ENCODE measurements at regions not wholly inside any gene's neighbourhood (a gene's known extent, or its start where the extent isn't known, plus 50 kb on each side); places are given as distances from the start of the nearest gene placed in this dataset.
A peak's percentile ranks its signal among the peaks of the same experiment; 100 is the strongest.
"Not testable (repeated sequence)": the region's sequence is repeated elsewhere in the genome, so short reads cannot be mapped to it uniquely, and the experiment has no call there.

GRCh38 chr5:90096415-90097081 lies 313.0 kb downstream of the CETN3 start:
- no peak for TF ChIP-seq CTCF (conservative IDR thresholded peaks at IDR 0.05; ENCODE audit: low read depth, low read length)
- DNase-seq (ENCODE audit: low read depth): peak; percentile 60
- H3K4me3 ChIP-seq (ENCODE audit: low read length): no peak overlapping the region

DNA sequence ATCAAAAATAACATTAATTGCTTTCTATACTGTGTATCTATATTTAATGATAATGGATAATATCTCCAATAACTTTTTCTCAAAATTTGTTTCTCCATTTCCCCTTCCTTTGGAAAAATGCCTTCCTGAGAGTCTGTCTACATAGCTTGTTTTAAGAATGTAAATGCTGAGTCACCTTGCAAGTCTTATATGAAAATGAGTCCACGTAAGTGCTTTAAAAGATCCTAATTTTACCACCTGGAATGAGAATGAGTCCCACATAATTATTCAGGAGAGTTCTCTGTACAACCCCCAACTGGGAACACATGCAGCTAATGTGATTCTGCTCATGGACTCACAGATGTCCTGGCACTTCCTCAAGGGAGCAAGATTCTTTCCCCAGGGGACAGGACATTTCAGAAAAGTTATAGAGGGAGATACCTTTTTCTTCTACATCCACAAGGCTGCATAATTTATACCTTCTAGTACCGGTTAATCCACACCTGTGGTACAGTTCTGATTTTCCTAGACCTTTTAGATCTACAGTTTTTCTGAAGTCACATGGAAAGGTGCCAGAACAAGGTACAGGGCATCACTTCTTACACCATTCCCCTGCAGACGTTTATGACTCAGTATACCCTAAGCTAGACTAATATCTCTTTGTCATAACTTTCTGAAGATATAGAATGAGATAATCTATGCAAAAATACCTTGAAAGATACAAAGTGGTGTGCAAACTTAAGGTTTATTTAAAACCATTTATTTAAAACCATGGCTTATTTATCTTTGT lies 314.1 kb downstream of the CETN3 start:
- no peak for DNase-seq (ENCODE audit: low read depth)
- H3K4me3 ChIP-seq (ENCODE audit: low read length): no peak overlapping the region
- TF ChIP-seq CTCF (conservative IDR thresholded peaks at IDR 0.05; ENCODE audit: low read depth, low read length): no peak

DNA sequence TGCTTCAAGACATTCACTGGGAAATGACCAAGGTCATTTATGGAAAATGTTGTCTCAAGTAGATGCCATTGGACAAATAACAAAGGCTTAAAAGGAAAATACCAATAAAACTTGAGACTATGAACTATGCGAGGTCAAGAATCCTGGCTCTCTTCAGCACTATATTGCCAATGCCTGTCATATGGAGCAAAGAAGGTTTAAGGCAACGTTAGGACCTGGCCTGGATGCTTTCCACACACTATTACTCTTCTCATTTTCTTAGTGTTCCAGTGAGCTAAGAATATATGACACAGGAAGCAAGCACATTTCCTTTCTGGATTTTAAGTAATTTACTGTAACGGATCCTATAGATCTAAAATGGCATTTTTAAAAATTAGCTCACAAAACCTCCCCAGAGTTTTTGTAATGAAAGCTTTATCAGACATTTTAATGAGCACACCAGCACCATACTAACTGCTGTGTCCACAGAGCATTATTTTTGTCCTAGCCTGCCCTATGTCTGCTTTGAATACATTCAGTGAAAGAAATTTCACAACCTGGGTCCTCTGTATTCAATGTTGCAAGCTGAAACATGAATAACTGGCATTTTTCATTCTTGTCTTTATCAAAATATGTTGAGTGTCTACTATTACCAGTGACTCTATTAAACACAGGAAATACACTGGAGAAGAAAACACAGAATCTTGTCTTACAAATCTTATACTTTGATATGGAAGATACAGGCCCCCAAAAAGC lies 315.6 kb downstream of the CETN3 start:
- no peak for TF ChIP-seq CTCF (conservative IDR thresholded peaks at IDR 0.05; ENCODE audit: low read depth, low read length)
- no peak overlapping the region for H3K4me3 ChIP-seq (ENCODE audit: low read length)
- DNase-seq (ENCODE audit: low read depth): no peak

- no peak for TF ChIP-seq CTCF (conservative IDR thresholded peaks at IDR 0.05; ENCODE audit: low read depth, low read length)
- H3K4me3 ChIP-seq (ENCODE audit: low read length): no peak overlapping the region
- no peak for DNase-seq (ENCODE audit: low read depth)
Observed at GRCh38 chr5:90092734-90093133, 316.8 kb downstream of the CETN3 start.

DNA sequence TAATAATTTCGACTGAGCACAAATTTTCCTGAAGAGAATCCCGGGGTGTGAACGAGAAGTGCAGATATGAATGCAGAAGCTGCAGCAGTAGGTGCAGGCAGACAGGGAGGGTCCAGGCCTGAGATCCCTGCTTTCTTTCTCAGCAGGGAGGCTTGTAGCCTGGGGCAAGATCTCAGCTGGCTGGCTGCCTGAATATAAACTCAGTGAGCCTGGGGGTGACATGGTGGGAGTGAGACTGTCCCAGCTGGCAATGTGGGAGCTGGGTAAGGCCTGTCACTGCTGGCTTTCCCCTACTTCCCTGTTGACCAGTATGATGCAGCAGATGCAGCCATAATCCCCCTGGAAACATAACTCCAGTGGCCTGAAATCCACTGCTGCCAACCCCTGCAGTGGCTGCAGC lies 325.2 kb downstream of the CETN3 start:
- TF ChIP-seq CTCF (conservative IDR thresholded peaks at IDR 0.05; ENCODE audit: low read depth, low read length): no peak
- no peak for DNase-seq (ENCODE audit: low read depth)
- H3K4me3 ChIP-seq (ENCODE audit: low read length): no peak overlapping the region

DNA sequence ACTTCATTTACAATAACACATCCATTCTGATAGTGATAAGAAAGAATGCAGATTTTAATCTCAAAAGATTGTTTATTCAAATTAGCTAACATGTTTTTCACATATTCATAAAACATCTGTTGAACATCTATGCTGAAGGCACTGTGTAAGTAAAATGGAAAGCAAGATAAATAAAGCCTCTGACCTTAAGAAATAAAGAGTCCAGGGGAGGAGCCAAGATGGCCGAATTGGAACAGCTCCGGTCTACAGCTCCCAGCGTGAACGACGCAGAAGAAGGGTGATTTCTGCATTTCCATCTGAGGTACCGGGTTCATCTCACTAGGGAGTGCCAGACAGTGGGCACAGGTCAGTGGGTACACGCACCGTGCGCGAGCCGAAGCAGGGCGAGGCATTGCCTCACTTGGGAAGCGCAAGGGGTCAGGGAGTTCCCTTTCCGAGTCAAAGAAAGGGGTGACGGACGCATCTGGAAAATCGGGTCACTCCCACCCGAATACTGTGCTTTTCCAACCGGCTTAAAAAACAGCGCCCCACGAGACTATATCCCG lies 336.5 kb downstream of the CETN3 start:
- DNase-seq (ENCODE audit: low read depth); H3K4me3 ChIP-seq (ENCODE audit: low read length): not testable (repeated sequence)

- no peak for DNase-seq (ENCODE audit: low read depth)
- no peak overlapping the region for H3K4me3 ChIP-seq (ENCODE audit: low read length)
- TF ChIP-seq CTCF (conservative IDR thresholded peaks at IDR 0.05; ENCODE audit: low read depth, low read length): no peak
Observed at GRCh38 chr5:90071656-90072055, 337.9 kb downstream of the CETN3 start.

All from retinal pigment epithelial cell (primary cell).